KOPT-K1 (cell line): ENCODE measurements at regions not wholly inside any gene's neighbourhood (a gene's known extent, or its start where the extent isn't known, plus 50 kb on each side); places are given as distances from the start of the nearest gene placed in this dataset.
"Not testable (repeated sequence)": the region's sequence is repeated elsewhere in the genome, so short reads cannot be mapped to it uniquely, and the experiment has no call there.

Experiments
- H3K27ac ChIP-seq: fragments of 200-600 bp; sonication (generic); 2 replicates; pipeline ENCODE4 v1.5.1; 2016; ENCODE audit warnings: antibody characterized with exemption, mild to moderate bottlenecking, low read depth, low read length; ENCODE audit not compliant: poor library complexity, severe bottlenecking
- H3K36me3 ChIP-seq: fragments of 200-600 bp; sonication (generic); 2 replicates; pipeline ENCODE4 v1.5.1; 2017; ENCODE audit warnings: antibody characterized with exemption, mild to moderate bottlenecking, low read length, moderate library complexity; ENCODE audit not compliant: insufficient read depth
- H3K9me3 ChIP-seq: fragments of 200-600 bp; sonication (generic); 2 replicates; pipeline ENCODE4 v1.5.1; 2017; ENCODE audit warnings: antibody characterized with exemption, low read length, mild to moderate bottlenecking; ENCODE audit not compliant: insufficient read depth, poor library complexity, severe bottlenecking

GRCh38 chrX:1109580-1110119 lies 102.8 kb downstream of the CRLF2 start:
- peaks cover 9% of the 10 kb centered on the region for H3K9me3 ChIP-seq
- no peak overlapping the region for H3K27ac ChIP-seq
- no peaks in the 10 kb centered on the region for H3K36me3 ChIP-seq

GRCh38 chrX:1108501-1109445 lies 103.7 kb downstream of the CRLF2 start:
- Histone ChIP-seq H3K27ac (no peak overlapping the region), H3K36me3 (no peaks in the 10 kb centered on the region), H3K9me3 (peaks cover 9% of the 10 kb centered on the region)

- H3K27ac ChIP-seq = no peak overlapping the region
- H3K36me3 ChIP-seq = no peaks in the 10 kb centered on the region
- peaks cover 9% of the 10 kb centered on the region for H3K9me3 ChIP-seq
Measured at GRCh38 chrX:1106478-1107210, 105.8 kb downstream of the CRLF2 start.

GRCh38 chrX:1105671-1106419 lies 106.6 kb downstream of the CRLF2 start:
- H3K27ac ChIP-seq = no peak overlapping the region

GRCh38 chrX:1105031-1105430 lies 107.4 kb downstream of the CRLF2 start:
- not testable (repeated sequence) for H3K27ac ChIP-seq, H3K36me3 ChIP-seq

More at GRCh38 chrX:1105671-1106419, 106.6 kb downstream of the CRLF2 start:
- Histone ChIP-seq H3K36me3 (no peaks in the 10 kb centered on the region), H3K9me3 (peaks cover 8% of the 10 kb centered on the region)

GRCh38 chrX:1103360-1103759 lies 109.1 kb downstream of the CRLF2 start:
- Histone ChIP-seq H3K9me3 (peaks cover 2% of the 10 kb centered on the region), H3K36me3 (no peaks in the 10 kb centered on the region), H3K27ac (no peak overlapping the region)

More at GRCh38 chrX:1105031-1105430, 107.4 kb downstream of the CRLF2 start:
- H3K9me3 ChIP-seq = not testable (repeated sequence)

- Histone ChIP-seq H3K27ac (no peak overlapping the region), H3K36me3 (no peaks in the 10 kb centered on the region), H3K9me3 (peaks cover 8% of the 10 kb centered on the region)
Measured at GRCh38 chrX:1102786-1103185, 109.7 kb downstream of the CRLF2 start.

- H3K9me3 ChIP-seq = peaks cover 14% of the 10 kb centered on the region
- H3K27ac ChIP-seq, H3K36me3 ChIP-seq: not testable (repeated sequence)
Measured at GRCh38 chrX:1102221-1102620, 110.2 kb downstream of the CRLF2 start.

GRCh38 chrX:1099146-1099770 lies 113.2 kb downstream of the CRLF2 start:
- Histone ChIP-seq H3K27ac (no peak overlapping the region), H3K9me3 (peaks cover 16% of the 10 kb centered on the region), H3K36me3 (no peaks in the 10 kb centered on the region)

GRCh38 chrX:1097328-1097727 lies 115.1 kb downstream of the CRLF2 start:
- Histone ChIP-seq H3K27ac (no peak overlapping the region), H3K36me3 (no peaks in the 10 kb centered on the region), H3K9me3 (peaks cover 16% of the 10 kb centered on the region)

- H3K27ac ChIP-seq = no peak overlapping the region
- H3K36me3 ChIP-seq = no peaks in the 10 kb centered on the region
- H3K9me3 ChIP-seq = peaks cover 16% of the 10 kb centered on the region
Measured at GRCh38 chrX:1094566-1095333, 117.7 kb downstream of the CRLF2 start.

- H3K36me3 ChIP-seq = no peaks in the 10 kb centered on the region
- H3K27ac ChIP-seq = no peak overlapping the region
- H3K9me3 ChIP-seq = peaks cover 16% of the 10 kb centered on the region
Measured at GRCh38 chrX:1093586-1094421, 118.6 kb downstream of the CRLF2 start.

GRCh38 chrX:1093121-1093520 lies 119.3 kb downstream of the CRLF2 start:
- no peak overlapping the region for H3K27ac ChIP-seq
- no peaks in the 10 kb centered on the region for H3K36me3 ChIP-seq
- peaks cover 11% of the 10 kb centered on the region for H3K9me3 ChIP-seq
